ENCODE measurements at regions not wholly inside any gene's neighbourhood (a gene's known extent, or its start where the extent isn't known, plus 50 kb on each side); places are given as distances from the start of the nearest gene placed in this dataset.

DNA sequence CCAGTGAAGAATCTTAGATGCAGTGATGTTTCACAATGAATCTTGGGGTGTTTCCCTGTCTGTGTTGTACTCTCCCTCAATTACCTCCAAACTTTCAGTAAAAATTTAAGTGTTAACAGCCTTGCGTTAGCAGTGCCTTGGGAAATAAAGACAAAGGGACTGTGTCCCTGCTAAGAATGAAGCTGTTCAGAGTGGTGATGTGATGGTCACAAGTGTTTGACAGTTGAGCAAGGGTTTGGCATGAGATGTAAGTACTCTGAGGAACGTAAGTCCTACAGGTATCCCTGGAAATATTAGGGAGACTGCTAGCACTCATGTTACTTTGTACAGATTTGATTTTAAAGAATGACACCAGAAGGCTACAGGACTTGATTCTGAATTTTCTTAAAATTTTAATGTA lies 304.3 kb upstream of the DPH6 start:
- WGBS, 2 donors, result 72 to 77% methylated on average over 2 of the region's 2 CpGs
- H3K4me3 ChIP-seq (ENCODE audit: low read depth, poor library complexity, severe bottlenecking), result no peak overlapping the region
- intact Hi-C loops (cut with DNase I; ENCODE audit: low total_unique reads), result no loop called here
- TF ChIP-seq POLR2A (IDR thresholded peaks at IDR 0.05) (no peak), CTCF (IDR thresholded peaks at IDR 0.05) (no peak)
- DNase-seq (ENCODE audit: low spot score in 2 of 2), result no peak

DNA sequence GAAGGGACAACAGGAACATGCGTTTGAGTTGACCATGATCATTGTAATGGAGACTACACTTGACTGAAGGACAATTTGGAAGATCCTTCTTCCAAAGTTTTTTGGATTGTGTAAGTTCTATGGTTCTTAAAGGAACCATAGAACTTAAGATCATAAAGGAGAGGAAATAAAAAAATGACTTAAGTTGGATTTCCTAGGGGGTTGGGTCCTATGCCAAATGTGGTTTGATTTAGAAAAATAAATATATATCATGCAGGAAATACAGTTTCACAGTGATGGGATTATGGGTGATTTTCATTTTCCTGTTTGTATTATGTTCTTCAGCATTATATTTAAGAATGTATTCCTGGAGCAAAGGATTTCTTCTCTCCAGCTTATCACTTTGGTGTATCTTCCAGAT lies 305.5 kb upstream of the DPH6 start:
- DNase-seq (ENCODE audit: low spot score in 2 of 2), result no peak
- intact Hi-C loops (cut with DNase I; ENCODE audit: low total_unique reads), result no loop called here
- H3K4me3 ChIP-seq (ENCODE audit: low read depth, poor library complexity, severe bottlenecking), result no peak overlapping the region
- WGBS, 2 donors, result 46 to 94% methylated on average over 1 of the region's 1 CpG
- TF ChIP-seq CTCF (IDR thresholded peaks at IDR 0.05) (no peak), POLR2A (IDR thresholded peaks at IDR 0.05) (no peak)

- TF ChIP-seq POLR2A (IDR thresholded peaks at IDR 0.05), result no peak
- TF ChIP-seq CTCF (IDR thresholded peaks at IDR 0.05), result no peak
- intact Hi-C loops (cut with DNase I; ENCODE audit: low total_unique reads), result no loop called here
- no peak for DNase-seq (ENCODE audit: low spot score in 2 of 2)
- 42% methylated on average over 6 of the region's 6 CpGs for WGBS, 2 donors
- no peak overlapping the region for H3K4me3 ChIP-seq (ENCODE audit: low read depth, poor library complexity, severe bottlenecking)
Observed at GRCh38 chr15:35852818-35853624, 307.1 kb upstream of the DPH6 start.

DNA sequence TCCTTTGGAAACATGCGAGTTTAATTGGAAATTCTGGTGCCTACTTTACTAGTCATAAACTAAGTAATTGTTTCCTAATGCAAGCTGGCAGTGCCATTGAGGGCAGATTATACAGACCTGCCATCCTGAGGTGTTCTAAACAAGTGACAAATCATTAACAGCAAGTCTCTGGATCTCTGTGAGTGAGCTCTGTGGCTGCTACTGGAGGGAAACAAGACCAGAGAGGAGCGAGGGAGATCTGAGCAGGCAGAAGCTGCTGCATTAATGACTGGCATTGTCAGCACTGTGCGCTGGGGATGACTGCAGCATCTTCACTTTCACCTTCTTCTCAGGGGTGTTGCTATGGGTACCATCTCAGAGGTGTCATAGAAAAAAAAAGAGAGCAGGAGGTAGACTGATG lies 308.4 kb upstream of the DPH6 start:
- TF ChIP-seq CTCF (IDR thresholded peaks at IDR 0.05) (no peak), POLR2A (IDR thresholded peaks at IDR 0.05) (no peak)
- intact Hi-C loops (cut with DNase I; ENCODE audit: low total_unique reads), result no loop called here
- 91 to 97% methylated on average over 3 of the region's 3 CpGs for WGBS, 2 donors
- no peak for DNase-seq (ENCODE audit: low spot score in 2 of 2)
- no peak overlapping the region for H3K4me3 ChIP-seq (ENCODE audit: low read depth, poor library complexity, severe bottlenecking)

DNA sequence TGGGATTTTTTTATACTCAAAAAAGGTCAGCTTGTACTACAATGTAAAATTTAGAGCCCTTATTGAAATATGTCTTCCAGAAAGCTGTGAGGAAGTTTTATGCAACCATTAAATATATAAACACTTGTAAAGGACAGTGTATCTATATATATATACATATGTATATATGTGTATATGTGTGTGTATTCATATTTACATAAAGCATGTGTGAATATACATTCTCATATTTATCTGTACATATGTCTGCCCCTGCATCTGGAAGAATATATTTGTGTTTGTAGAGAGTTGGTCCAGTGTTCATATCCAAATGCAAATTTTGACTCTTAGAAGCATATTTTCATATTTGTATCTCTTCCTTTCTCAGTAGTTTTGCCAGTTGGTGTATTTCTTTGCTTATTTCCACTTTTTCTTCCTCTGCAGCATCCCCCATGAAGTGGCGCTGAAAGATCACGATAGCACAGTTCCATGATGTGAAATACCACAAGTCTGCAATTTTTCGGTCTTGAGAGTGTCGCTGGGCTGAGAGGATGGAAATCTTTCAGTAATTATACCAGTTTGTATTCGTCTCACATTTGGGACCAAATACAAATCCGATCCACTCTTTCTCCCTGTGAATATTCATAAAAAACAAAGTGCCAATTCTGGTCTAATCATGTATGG lies 311.7 kb upstream of the DPH6 start:
- DNase-seq (ENCODE audit: low spot score in 2 of 2), result no peak
- H3K4me3 ChIP-seq (ENCODE audit: low read depth, poor library complexity, severe bottlenecking), result no peak overlapping the region
- TF ChIP-seq POLR2A (IDR thresholded peaks at IDR 0.05) (no peak), CTCF (IDR thresholded peaks at IDR 0.05) (no peak)
- intact Hi-C loops (cut with DNase I; ENCODE audit: low total_unique reads), result no loop called here
- 86 to 88% methylated on average over 6 of the region's 6 CpGs for WGBS, 2 donors

All from lower leg skin (tissue), 4 donors.